Upper lobe of right lung (tissue), 1 donor: ENCODE measurements at regions not wholly inside any gene's neighbourhood (a gene's known extent, or its start where the extent isn't known, plus 50 kb on each side); places are given as distances from the start of the nearest gene placed in this dataset.

Experiments
- ATAC-seq: fragments of 200-7000 bp; cut with Tn5 transposase; one replicate; pipeline ENCODE4 v1.9.1; 2020; ENCODE audit warnings: mild to moderate bottlenecking, moderate library complexity
- DNase-seq: peaks from one replicate; pipeline ENCODE4 v3.0.0-alpha.2; 2020
- H3K27ac ChIP-seq: fragments of 200-600 bp; one replicate; pipeline ENCODE4 v1.8.0; 2022
- H3K27me3 ChIP-seq: fragments of 200-600 bp; one replicate; pipeline ENCODE4 v1.8.0; 2022; ENCODE audit warnings: mild to moderate bottlenecking
- H3K36me3 ChIP-seq: fragments of 200-600 bp; one replicate; pipeline ENCODE4 v1.8.0; 2022
- H3K4me1 ChIP-seq: fragments of 200-600 bp; one replicate; pipeline ENCODE4 v1.8.0; 2022
- H3K4me3 ChIP-seq: fragments of 200-600 bp; one replicate; pipeline ENCODE4 v1.8.0; 2022; ENCODE audit warnings: mild to moderate bottlenecking
- H3K9me3 ChIP-seq: fragments of 200-600 bp; one replicate; pipeline ENCODE4 v1.8.0; 2022
- CTCF ChIP-seq: fragments of 200-600 bp; IDR thresholded peaks from one replicate; pipeline ENCODE4 v1.8.0; 2022; ENCODE audit warnings: antibody characterized with exemption
- intact Hi-C: fragments of 100-400 bp; cut with DNase I; formaldehyde crosslinking; loops from one replicate; pipeline ENCODE4 v1.11.0; 2022
- donor health status: DM: no; HTN: yes; CAD: no; lungs with severe emphysema.

DNA sequence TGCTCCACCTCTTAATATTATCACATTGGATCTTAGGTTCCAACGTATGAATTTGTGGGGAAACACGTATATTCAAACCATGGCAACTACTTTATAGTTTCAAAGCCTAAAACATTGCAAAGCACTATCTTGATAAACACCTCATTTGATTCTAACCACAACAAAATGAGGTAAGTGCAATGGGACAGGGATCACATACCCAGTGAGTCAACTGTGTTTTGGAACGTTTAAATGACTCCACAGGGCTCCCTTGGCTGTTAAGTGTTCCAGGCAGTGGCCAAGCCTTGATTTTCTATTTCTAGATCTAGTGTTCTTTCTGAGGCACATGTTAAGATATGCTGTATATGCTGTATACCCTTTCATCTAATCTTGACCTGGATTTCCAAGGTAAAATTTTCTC lies 54.5 kb upstream of the C1QTNF7 start:
- no peaks in the 10 kb centered on the region for H3K27me3 ChIP-seq
- H3K27ac ChIP-seq: no peak overlapping the region
- ATAC-seq (no peak), DNase-seq (no peak)
- H3K4me1 ChIP-seq: peaks cover 16% of the 10 kb centered on the region
- no peak for TF ChIP-seq CTCF
- intact Hi-C loops: no loop called here
- no peak overlapping the region for H3K4me3 ChIP-seq
- no peaks in the 10 kb centered on the region for H3K36me3 ChIP-seq
- no peaks in the 10 kb centered on the region for H3K9me3 ChIP-seq

- Histone ChIP-seq H3K36me3 (no peaks in the 10 kb centered on the region), H3K4me3 (peak overlapping the region; percentile 19), H3K4me1 (peaks cover 16% of the 10 kb centered on the region), H3K9me3 (no peaks in the 10 kb centered on the region), H3K27me3 (no peaks in the 10 kb centered on the region), H3K27ac (peak overlapping the region; percentile 76)
- intact Hi-C loops: no loop called here
- ATAC-seq (no peak), DNase-seq (no peak)
- TF ChIP-seq CTCF: no peak
Observed at GRCh38 chr4:15374656-15375055, 53.2 kb upstream of the C1QTNF7 start.

DNA sequence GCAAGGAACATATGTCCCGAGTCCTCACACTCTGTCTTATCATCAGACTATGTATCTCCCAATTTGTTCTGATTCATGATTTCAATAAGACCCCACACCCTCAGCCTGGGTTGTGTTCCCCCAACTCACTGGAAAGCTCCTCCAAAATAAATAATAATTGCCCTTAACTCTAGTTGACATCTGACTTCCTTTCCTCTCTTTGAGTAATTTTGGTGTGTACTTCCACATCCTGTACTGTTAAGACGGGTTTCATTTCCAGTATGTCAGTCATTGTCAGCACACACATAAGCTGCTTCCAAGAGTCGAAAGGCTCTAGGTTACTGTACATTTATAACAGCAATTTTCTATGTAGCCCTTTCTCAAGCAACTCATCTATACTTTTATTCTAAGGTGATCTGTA lies 52.2 kb upstream of the C1QTNF7 start:
- H3K4me3 ChIP-seq: peak overlapping the region; percentile 19
- intact Hi-C loops: no loop called here
- no peaks in the 10 kb centered on the region for H3K27me3 ChIP-seq
- no peaks in the 10 kb centered on the region for H3K9me3 ChIP-seq
- peak overlapping the region; percentile 55 for H3K27ac ChIP-seq
- DNase-seq: no peak
- ATAC-seq: peak; percentile 52
- H3K36me3 ChIP-seq: no peaks in the 10 kb centered on the region
- no peak for TF ChIP-seq CTCF
- H3K4me1 ChIP-seq: peaks cover 16% of the 10 kb centered on the region

GRCh38 chr4:15376145-15376544 lies 51.7 kb upstream of the C1QTNF7 start:
- Histone ChIP-seq H3K9me3 (no peaks in the 10 kb centered on the region), H3K4me1 (peaks cover 16% of the 10 kb centered on the region), H3K27me3 (no peaks in the 10 kb centered on the region), H3K27ac (peak overlapping the region; percentile 55), H3K36me3 (no peaks in the 10 kb centered on the region), H3K4me3 (no peak overlapping the region)
- DNase-seq: no peak
- intact Hi-C loops: no loop called here
- no peak for ATAC-seq
- TF ChIP-seq CTCF: no peak

DNA sequence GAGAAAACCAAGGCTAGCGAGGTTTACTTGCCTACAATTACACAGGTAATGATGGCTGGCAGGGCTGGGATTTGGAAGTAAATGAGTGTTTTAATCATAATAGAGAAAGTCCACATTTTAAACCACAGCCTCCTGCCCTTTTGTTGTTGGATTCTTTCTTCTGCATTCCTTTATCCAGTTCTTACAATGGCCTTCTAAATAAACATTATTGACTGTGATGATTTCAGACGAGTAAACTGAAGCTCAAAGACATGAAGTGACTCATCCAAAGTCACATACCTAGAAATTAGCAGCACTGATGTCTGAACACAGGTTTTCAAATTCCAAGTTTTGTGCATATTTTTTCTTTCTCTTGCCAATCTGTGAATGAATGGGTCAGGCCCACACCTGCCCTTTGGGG lies 51.2 kb upstream of the C1QTNF7 start:
- Histone ChIP-seq H3K4me3 (no peak overlapping the region), H3K4me1 (peaks cover 16% of the 10 kb centered on the region), H3K9me3 (no peaks in the 10 kb centered on the region), H3K36me3 (no peaks in the 10 kb centered on the region), H3K27ac (peak overlapping the region; percentile 55), H3K27me3 (no peaks in the 10 kb centered on the region)
- no peak for DNase-seq
- no peak for ATAC-seq
- intact Hi-C loops: no loop called here
- TF ChIP-seq CTCF: no peak
